Activated T-cell treated with anti-CD3 and anti-CD28 coated beads, Interleukin-2, amount 50 U/mL, for 48 hours (primary cell): ENCODE measurements at regions not wholly inside any gene's neighbourhood (a gene's known extent, or its start where the extent isn't known, plus 50 kb on each side); places are given as distances from the start of the nearest gene placed in this dataset.

Source experiments
- DNase-seq, 2 experiments: peaks; one replicate each; pipeline ENCODE4 v3.0.0-alpha.2; 2020

- no peak for DNase-seq
Observed at GRCh38 chr2:62296832-62297623, 101.1 kb downstream of the B3GNT2 start.

- no peak for DNase-seq
Observed at GRCh38 chr2:62296034-62296831, 100.3 kb downstream of the B3GNT2 start.

- no peak for DNase-seq
Observed at GRCh38 chr2:62293490-62294271, 97.8 kb downstream of the B3GNT2 start.

GRCh38 chr2:62293151-62293489 is 97.2 kb downstream of the B3GNT2 start:
- DNase-seq = no peak

- no peak for DNase-seq
Observed at GRCh38 chr2:62292190-62292589, 96.3 kb downstream of the B3GNT2 start.

GRCh38 chr2:62291517-62292137 is 95.7 kb downstream of the B3GNT2 start:
- no peak for DNase-seq

GRCh38 chr2:62291052-62291451 is 95.1 kb downstream of the B3GNT2 start:
- DNase-seq = no peak

- peak; percentile 62 to 73 for DNase-seq
Observed at GRCh38 chr2:62287899-62288880, 92.3 kb downstream of the B3GNT2 start.

- DNase-seq = no peak
Observed at GRCh38 chr2:62287282-62287681, 91.4 kb downstream of the B3GNT2 start.

GRCh38 chr2:62286089-62286785 is 90.3 kb downstream of the B3GNT2 start:
- DNase-seq = no peak

GRCh38 chr2:62284980-62285379 is 89.1 kb downstream of the B3GNT2 start:
- DNase-seq = no peak

GRCh38 chr2:62284471-62284870 is 88.6 kb downstream of the B3GNT2 start:
- no peak for DNase-seq

GRCh38 chr2:62283147-62283546 is 87.2 kb downstream of the B3GNT2 start:
- no peak for DNase-seq

GRCh38 chr2:62281663-62282062 is 85.7 kb downstream of the B3GNT2 start:
- no peak for DNase-seq

- DNase-seq = no peak
Observed at GRCh38 chr2:62277688-62278087, 81.8 kb downstream of the B3GNT2 start.
